SU-DHL-6 (cell line): ENCODE measurements at regions not wholly inside any gene's neighbourhood (a gene's known extent, or its start where the extent isn't known, plus 50 kb on each side); places are given as distances from the start of the nearest gene placed in this dataset.
"Not testable (repeated sequence)": the region's sequence is repeated elsewhere in the genome, so short reads cannot be mapped to it uniquely, and the experiment has no call there.

Source experiments
- H2AFZ ChIP-seq: fragments of 200-600 bp; sonication (generic); 2 replicates; pipeline ENCODE4 v1.6.1; 2014; ENCODE audit warnings: low read depth, mild to moderate bottlenecking, moderate library complexity, mixed read lengths, antibody characterized with exemption, low read length; ENCODE audit not compliant: severe bottlenecking
- H3F3A ChIP-seq: fragments of 200-600 bp; shearing (Covaris generic); 2 replicates; pipeline ENCODE4 v1.6.0; 2016; ENCODE audit warnings: antibody characterized with exemption, mild to moderate bottlenecking; ENCODE audit not compliant: insufficient read depth
- H3K27ac ChIP-seq: fragments of 200-600 bp; sonication (generic); 2 replicates; pipeline ENCODE4 v1.5.1; 2016; ENCODE audit warnings: low read depth, mild to moderate bottlenecking, low read length, moderate library complexity, mixed read lengths
- H3K27me3 ChIP-seq: fragments of 200-600 bp; sonication (generic), shearing (Covaris generic); 2 replicates; pipeline ENCODE4 v1.6.0; 2014; ENCODE audit warnings: mild to moderate bottlenecking, low read length
- H3K36me3 ChIP-seq: fragments of 200-600 bp; sonication (generic); 2 replicates; pipeline ENCODE4 v1.6.1; 2014; ENCODE audit warnings: mild to moderate bottlenecking, low read length, mixed read lengths
- H3K4me2 ChIP-seq: fragments of 300-600, 200-600 bp; shearing (Covaris generic), sonication (generic); 2 replicates; pipeline ENCODE4 v1.6.0; 2014; ENCODE audit warnings: low read length, low read depth, mild to moderate bottlenecking; ENCODE audit not compliant: poor library complexity, severe bottlenecking
- H3K4me3 ChIP-seq: fragments of 200-600 bp; sonication (generic); 2 replicates; pipeline ENCODE4 v1.5.1; 2014; ENCODE audit warnings: antibody characterized with exemption, low read length, mild to moderate bottlenecking, mixed read lengths; ENCODE audit not compliant: insufficient read depth, poor library complexity, severe bottlenecking
- H3K79me2 ChIP-seq: fragments of 200-600 bp; sonication (generic); 2 replicates; pipeline ENCODE4 v1.6.1; 2014; ENCODE audit warnings: mild to moderate bottlenecking, low read length, moderate library complexity; ENCODE audit not compliant: insufficient read depth
- H3K9ac ChIP-seq: fragments of 200-600 bp; sonication (generic); 2 replicates; pipeline ENCODE4 v1.7.0; 2014; ENCODE audit warnings: mild to moderate bottlenecking, low read length
- H3K9me2 ChIP-seq: fragments of 200-600 bp; sonication (generic); replicated peaks from 2 replicates; pipeline ENCODE4 v1.6.1; 2014; ENCODE audit warnings: low read length; ENCODE audit not compliant: insufficient read depth
- H3K9me3 ChIP-seq: fragments of 200-600 bp; sonication (generic); 2 replicates; pipeline ENCODE4 v1.6.1; 2014; ENCODE audit warnings: low read length, mixed read lengths; ENCODE audit not compliant: insufficient read depth
- H4K20me1 ChIP-seq: fragments of 200-600 bp; sonication (generic); 2 replicates; pipeline ENCODE4 v1.6.1; 2014; ENCODE audit warnings: low read depth, mild to moderate bottlenecking, antibody characterized with exemption, low read length, moderate library complexity, mixed read lengths
- EZH2phosphoT487 ChIP-seq: fragments of 200-600 bp; sonication (generic), shearing (Covaris generic); conservative IDR thresholded peaks from 2 replicates; pipeline ENCODE4 v1.6.1; 2018; ENCODE audit warnings: mild to moderate bottlenecking, antibody characterized with exemption, low read length, moderate library complexity, mixed read lengths
- TF ChIP-seq, protein P1 (sequence below): fragments of 200-600 bp; sonication (generic); IDR thresholded peaks from one replicate; pipeline ENCODE4 v1.5.1; 2017; ENCODE audit warnings: antibody characterized with exemption, mild to moderate bottlenecking, low read length, moderate library complexity; ENCODE audit not compliant: insufficient read depth, poor library complexity, severe bottlenecking

DNA sequence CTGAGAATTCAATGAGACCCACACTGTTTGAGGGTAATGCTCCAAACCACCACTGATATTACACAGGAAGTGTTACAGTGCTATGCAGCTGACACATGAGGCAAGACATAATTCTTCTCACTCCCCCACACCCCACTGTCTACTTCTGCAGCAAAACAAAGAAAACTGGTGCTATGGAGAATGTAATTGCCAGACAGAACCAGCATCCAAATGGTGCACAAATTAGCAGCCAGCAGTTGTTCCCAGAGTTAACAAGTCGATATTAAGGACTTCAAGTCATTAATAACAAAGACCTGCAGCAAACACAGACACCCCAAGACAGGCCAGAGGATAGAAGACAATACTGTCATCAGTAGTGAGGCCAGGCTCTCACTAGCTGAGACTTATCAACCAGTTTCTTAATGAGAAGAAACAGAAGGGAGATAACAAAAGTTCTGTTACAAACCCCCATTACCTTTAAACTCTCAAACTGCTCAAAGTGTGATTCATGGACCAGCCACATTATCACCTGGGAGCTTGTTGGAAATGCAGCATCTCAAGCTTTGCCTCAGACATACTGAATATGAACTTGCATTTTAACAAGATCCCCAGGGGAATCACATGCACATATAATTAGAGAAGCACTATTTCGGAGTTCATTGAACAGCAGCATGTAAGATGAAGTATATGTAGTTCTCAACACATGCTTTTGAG, 58.7 kb upstream of the FNDC3B start:
- H3K9me2 ChIP-seq: no peaks in the 10 kb centered on the region
- H3K27ac ChIP-seq: no peak overlapping the region
- H2AFZ ChIP-seq: no peak overlapping the region
- no peaks in the 10 kb centered on the region; the same call in 1 of the 2 replicates for H3K9me3 ChIP-seq
- TF ChIP-seq EZH2phosphoT487: no peak
- TF ChIP-seq, protein P1, sequence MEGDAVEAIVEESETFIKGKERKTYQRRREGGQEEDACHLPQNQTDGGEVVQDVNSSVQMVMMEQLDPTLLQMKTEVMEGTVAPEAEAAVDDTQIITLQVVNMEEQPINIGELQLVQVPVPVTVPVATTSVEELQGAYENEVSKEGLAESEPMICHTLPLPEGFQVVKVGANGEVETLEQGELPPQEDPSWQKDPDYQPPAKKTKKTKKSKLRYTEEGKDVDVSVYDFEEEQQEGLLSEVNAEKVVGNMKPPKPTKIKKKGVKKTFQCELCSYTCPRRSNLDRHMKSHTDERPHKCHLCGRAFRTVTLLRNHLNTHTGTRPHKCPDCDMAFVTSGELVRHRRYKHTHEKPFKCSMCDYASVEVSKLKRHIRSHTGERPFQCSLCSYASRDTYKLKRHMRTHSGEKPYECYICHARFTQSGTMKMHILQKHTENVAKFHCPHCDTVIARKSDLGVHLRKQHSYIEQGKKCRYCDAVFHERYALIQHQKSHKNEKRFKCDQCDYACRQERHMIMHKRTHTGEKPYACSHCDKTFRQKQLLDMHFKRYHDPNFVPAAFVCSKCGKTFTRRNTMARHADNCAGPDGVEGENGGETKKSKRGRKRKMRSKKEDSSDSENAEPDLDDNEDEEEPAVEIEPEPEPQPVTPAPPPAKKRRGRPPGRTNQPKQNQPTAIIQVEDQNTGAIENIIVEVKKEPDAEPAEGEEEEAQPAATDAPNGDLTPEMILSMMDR: no peak
- H3K9ac ChIP-seq: no peak overlapping the region
- H3K4me2 ChIP-seq: no peak overlapping the region
- H3F3A ChIP-seq: no peaks in the 10 kb centered on the region
- no peaks in the 10 kb centered on the region for H3K27me3 ChIP-seq
- H3K79me2 ChIP-seq: no peaks in the 10 kb centered on the region
- no peak overlapping the region for H3K4me3 ChIP-seq
- no peaks in the 10 kb centered on the region for H3K36me3 ChIP-seq
- no peaks in the 10 kb centered on the region for H4K20me1 ChIP-seq

- Histone ChIP-seq H3K79me2 (no peaks in the 10 kb centered on the region), H3K27ac (no peak overlapping the region), H3F3A (no peaks in the 10 kb centered on the region), H3K4me2 (no peak overlapping the region), H3K9me2 (no peaks in the 10 kb centered on the region), H3K27me3 (no peaks in the 10 kb centered on the region), H4K20me1 (no peaks in the 10 kb centered on the region), H3K9ac (no peak overlapping the region), H3K36me3 (no peaks in the 10 kb centered on the region), H3K4me3 (no peak overlapping the region), H3K9me3 (no peaks in the 10 kb centered on the region; the same call in 1 of the 2 replicates), H2AFZ (no peak overlapping the region)
- TF ChIP-seq, protein P1: no peak
- TF ChIP-seq EZH2phosphoT487: no peak
Observed at GRCh38 chr3:171981271-171981605, 58.1 kb upstream of the FNDC3B start.

DNA sequence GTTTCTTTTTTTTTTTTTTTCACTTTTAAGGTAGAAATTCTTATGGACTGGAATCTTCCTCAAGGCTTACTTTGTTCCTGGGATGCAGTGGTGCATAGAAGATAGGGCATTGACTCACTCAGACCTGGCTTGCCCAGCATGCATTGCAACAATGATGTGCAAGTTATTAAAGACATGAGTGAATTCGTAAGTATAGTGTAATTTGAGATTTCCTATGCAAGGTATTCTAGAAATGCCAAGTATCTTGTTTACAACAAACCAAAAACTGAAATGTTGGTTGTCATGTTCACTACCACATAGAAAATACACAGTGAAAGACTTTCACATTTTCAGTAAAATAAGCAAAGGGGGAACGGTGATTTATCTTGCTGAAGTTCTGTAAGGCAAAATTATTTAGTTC, 56.5 kb upstream of the FNDC3B start:
- no peaks in the 10 kb centered on the region for H3F3A ChIP-seq
- no peaks in the 10 kb centered on the region for H4K20me1 ChIP-seq
- no peak overlapping the region for H3K4me3 ChIP-seq
- H3K79me2 ChIP-seq: no peaks in the 10 kb centered on the region
- no peak overlapping the region for H2AFZ ChIP-seq
- TF ChIP-seq, protein P1: no peak
- no peak for TF ChIP-seq EZH2phosphoT487
- no peak overlapping the region for H3K4me2 ChIP-seq
- H3K27me3 ChIP-seq: no peaks in the 10 kb centered on the region
- H3K9me3 ChIP-seq: no peaks in the 10 kb centered on the region
- no peaks in the 10 kb centered on the region for H3K9me2 ChIP-seq
- H3K9ac ChIP-seq: no peak overlapping the region
- no peak overlapping the region for H3K27ac ChIP-seq
- H3K36me3 ChIP-seq: no peaks in the 10 kb centered on the region

DNA sequence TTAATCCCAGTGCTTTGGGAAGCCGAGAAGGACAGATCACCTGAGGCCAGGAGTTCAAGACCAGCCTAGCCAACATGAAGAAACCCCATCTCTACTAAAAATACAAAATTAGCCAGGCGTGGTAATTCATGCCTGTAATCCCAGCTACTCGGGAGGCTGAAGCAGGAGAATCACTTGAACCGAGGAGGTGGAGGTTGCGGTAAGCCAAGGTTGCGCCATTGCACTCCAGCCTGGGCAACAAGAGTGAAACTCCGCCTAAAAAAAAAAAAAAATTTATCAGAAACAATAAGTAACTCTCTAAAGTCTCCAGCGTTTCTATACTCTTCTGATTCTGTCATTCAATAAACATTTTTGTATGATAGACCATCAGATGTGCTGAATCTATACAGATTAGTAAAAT, 55.7 kb upstream of the FNDC3B start:
- H2AFZ ChIP-seq, H3K27ac ChIP-seq, H3K9me2 ChIP-seq, H3K79me2 ChIP-seq, H3K4me3 ChIP-seq, H4K20me1 ChIP-seq, H3K9me3 ChIP-seq, H3F3A ChIP-seq, H3K36me3 ChIP-seq, H3K27me3 ChIP-seq, H3K4me2 ChIP-seq, H3K9ac ChIP-seq: not testable (repeated sequence)
